ENCODE measurements at regions not wholly inside any gene's neighbourhood (a gene's known extent, or its start where the extent isn't known, plus 50 kb on each side); places are given as distances from the start of the nearest gene placed in this dataset.

DNA sequence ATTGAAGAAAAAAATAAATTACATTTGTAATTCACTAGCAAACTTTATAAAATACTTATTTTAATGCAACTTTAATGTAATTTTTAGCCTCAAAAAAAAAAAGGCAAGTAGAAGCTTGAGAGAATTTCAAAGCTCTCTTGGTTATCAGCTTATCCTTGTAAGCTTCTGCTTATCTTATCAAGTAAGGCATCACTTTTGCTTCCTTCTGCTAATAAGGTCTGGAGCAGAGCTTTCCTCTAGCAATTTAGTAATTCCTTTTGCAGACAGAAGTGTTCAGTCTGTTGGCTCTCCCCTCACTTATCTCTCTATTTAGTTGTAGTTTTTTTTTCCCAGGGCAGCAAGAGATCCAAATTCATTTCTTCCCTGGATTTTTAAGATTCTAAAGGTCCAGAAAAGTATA is 525.0 kb downstream of the ISL1 start:
- Histone ChIP-seq H3K9me3 (ENCODE audit: low read length) (no peaks in the 10 kb centered on the region), H3K9me2 (ENCODE audit: insufficient read depth, low read length) (no peaks in the 10 kb centered on the region), H3K36me3 (ENCODE audit: insufficient read depth, low read length) (no peaks in the 10 kb centered on the region), H3K27ac (ENCODE audit: low read length) (no peak overlapping the region), H3F3A (ENCODE audit: insufficient read depth, low read length, poor library complexity, severe bottlenecking) (no peaks in the 10 kb centered on the region), H2AFZ (ENCODE audit: low read depth, low read length) (no peak overlapping the region), H3K4me2 (ENCODE audit: low read length) (no peak overlapping the region), H3K27me3 (ENCODE audit: insufficient read depth, low read depth, low read length) (no peaks in the 10 kb centered on the region), H3K79me2 (replicated peaks; ENCODE audit: insufficient read depth, low read length) (no peaks in the 10 kb centered on the region), H3K9ac (ENCODE audit: low read length) (no peak overlapping the region), H3K4me3 (ENCODE audit: low read length) (no peak overlapping the region), H4K20me1 (ENCODE audit: insufficient read depth) (no peaks in the 10 kb centered on the region)
- TF ChIP-seq, protein P1, sequence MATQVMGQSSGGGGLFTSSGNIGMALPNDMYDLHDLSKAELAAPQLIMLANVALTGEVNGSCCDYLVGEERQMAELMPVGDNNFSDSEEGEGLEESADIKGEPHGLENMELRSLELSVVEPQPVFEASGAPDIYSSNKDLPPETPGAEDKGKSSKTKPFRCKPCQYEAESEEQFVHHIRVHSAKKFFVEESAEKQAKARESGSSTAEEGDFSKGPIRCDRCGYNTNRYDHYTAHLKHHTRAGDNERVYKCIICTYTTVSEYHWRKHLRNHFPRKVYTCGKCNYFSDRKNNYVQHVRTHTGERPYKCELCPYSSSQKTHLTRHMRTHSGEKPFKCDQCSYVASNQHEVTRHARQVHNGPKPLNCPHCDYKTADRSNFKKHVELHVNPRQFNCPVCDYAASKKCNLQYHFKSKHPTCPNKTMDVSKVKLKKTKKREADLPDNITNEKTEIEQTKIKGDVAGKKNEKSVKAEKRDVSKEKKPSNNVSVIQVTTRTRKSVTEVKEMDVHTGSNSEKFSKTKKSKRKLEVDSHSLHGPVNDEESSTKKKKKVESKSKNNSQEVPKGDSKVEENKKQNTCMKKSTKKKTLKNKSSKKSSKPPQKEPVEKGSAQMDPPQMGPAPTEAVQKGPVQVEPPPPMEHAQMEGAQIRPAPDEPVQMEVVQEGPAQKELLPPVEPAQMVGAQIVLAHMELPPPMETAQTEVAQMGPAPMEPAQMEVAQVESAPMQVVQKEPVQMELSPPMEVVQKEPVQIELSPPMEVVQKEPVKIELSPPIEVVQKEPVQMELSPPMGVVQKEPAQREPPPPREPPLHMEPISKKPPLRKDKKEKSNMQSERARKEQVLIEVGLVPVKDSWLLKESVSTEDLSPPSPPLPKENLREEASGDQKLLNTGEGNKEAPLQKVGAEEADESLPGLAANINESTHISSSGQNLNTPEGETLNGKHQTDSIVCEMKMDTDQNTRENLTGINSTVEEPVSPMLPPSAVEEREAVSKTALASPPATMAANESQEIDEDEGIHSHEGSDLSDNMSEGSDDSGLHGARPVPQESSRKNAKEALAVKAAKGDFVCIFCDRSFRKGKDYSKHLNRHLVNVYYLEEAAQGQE (IDR thresholded peaks at IDR 0.05; ENCODE audit: borderline replicate concordance) = no peak

DNA sequence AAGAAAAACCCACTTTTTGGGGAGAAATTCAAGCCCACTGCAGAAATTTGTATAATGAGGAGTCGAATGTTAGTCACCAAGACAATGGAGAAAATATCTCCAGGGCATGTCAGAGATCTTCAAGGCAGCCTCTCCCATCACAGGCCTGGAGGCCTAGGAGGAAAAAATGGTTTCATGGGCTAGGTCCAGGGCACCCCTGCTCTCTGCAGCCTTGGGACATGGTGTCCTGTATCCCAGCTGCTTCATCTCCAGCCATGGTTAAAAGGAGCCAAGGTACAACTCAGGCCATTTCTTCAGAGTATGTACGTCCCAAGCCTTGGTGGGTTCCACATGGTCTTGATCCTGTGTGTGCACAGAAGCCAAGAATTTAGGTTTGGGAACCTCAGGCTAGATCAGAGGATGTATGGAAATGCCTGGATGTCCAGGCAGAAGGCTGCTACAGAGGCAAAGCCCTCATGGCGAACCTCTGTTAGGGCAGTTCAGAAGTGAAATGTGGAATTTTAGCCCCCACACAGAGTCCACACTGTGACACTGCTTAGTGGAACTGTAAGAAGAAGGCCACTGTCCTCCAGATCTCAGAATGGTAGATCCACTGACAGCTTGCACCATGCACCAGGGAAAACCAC is 561.4 kb downstream of the ISL1 start:
- no peaks in the 10 kb centered on the region for H3K36me3 ChIP-seq (ENCODE audit: insufficient read depth, low read length)
- no peak for TF ChIP-seq RAD21 (conservative IDR thresholded peaks at IDR 0.05)
- TF ChIP-seq SMC3 (conservative IDR thresholded peaks at IDR 0.05; ENCODE audit: poor library complexity) = no peak
- TF ChIP-seq, protein P2, sequence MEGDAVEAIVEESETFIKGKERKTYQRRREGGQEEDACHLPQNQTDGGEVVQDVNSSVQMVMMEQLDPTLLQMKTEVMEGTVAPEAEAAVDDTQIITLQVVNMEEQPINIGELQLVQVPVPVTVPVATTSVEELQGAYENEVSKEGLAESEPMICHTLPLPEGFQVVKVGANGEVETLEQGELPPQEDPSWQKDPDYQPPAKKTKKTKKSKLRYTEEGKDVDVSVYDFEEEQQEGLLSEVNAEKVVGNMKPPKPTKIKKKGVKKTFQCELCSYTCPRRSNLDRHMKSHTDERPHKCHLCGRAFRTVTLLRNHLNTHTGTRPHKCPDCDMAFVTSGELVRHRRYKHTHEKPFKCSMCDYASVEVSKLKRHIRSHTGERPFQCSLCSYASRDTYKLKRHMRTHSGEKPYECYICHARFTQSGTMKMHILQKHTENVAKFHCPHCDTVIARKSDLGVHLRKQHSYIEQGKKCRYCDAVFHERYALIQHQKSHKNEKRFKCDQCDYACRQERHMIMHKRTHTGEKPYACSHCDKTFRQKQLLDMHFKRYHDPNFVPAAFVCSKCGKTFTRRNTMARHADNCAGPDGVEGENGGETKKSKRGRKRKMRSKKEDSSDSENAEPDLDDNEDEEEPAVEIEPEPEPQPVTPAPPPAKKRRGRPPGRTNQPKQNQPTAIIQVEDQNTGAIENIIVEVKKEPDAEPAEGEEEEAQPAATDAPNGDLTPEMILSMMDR (IDR thresholded peaks at IDR 0.05; ENCODE audit: poor library complexity, severe bottlenecking) = no peak
- TF ChIP-seq TAF1 (IDR thresholded peaks at IDR 0.05; ENCODE audit: low read depth) = no peak
- H3K9me2 ChIP-seq (ENCODE audit: insufficient read depth, low read length) = no peaks in the 10 kb centered on the region
- H3K27ac ChIP-seq (ENCODE audit: low read length) = no peak overlapping the region
- no peaks in the 10 kb centered on the region for H3K79me2 ChIP-seq (replicated peaks; ENCODE audit: insufficient read depth, low read length)
- peaks cover 12% of the 10 kb centered on the region for H3K9me3 ChIP-seq (ENCODE audit: low read length)
- H3K27me3 ChIP-seq (ENCODE audit: insufficient read depth, low read depth, low read length) = no peaks in the 10 kb centered on the region
- no peak overlapping the region for H3K4me2 ChIP-seq (ENCODE audit: low read length)
- no peak overlapping the region for H3K4me3 ChIP-seq (ENCODE audit: low read length)
- H2AFZ ChIP-seq (ENCODE audit: low read depth, low read length) = no peak overlapping the region
- H3K9ac ChIP-seq (ENCODE audit: low read length) = no peak overlapping the region
- no peaks in the 10 kb centered on the region for H4K20me1 ChIP-seq (ENCODE audit: insufficient read depth)
- H3F3A ChIP-seq (ENCODE audit: insufficient read depth, low read length, poor library complexity, severe bottlenecking) = no peaks in the 10 kb centered on the region

DNA sequence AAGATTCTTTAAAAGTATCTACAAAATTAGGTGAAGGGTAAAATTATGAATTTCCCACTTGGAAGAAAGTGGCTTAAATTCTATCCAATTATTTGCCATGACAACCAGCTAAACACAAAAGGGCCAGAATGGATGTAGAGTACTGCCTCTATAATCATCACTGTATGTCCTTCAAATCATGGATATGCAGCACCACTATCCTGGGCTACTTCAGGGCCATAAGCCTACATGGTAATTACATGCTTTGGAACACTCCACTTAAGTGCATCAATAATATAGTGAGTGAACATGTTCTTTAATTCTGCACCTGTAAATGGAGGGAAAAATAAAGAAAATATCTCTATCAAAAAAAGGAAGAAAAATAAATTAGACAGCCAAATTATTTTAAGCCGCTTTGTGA is 575.2 kb downstream of the ISL1 start:
- TF ChIP-seq TAF1 (IDR thresholded peaks at IDR 0.05; ENCODE audit: low read depth) = no peak
- no peak for TF ChIP-seq SMC3 (conservative IDR thresholded peaks at IDR 0.05; ENCODE audit: poor library complexity)
- no peak for TF ChIP-seq EZH2 (IDR thresholded peaks at IDR 0.05; ENCODE audit: borderline replicate concordance, insufficient read depth, low read length, poor library complexity, severe bottlenecking)
- TF ChIP-seq POLR2AphosphoS5 (IDR thresholded peaks at IDR 0.05) = peak; percentile 90
- TF ChIP-seq RAD21 (conservative IDR thresholded peaks at IDR 0.05) = no peak
- TF ChIP-seq, protein P2 (IDR thresholded peaks at IDR 0.05; ENCODE audit: poor library complexity, severe bottlenecking) = no peak
- TF ChIP-seq EP300 (conservative IDR thresholded peaks at IDR 0.05; ENCODE audit: poor library complexity, severe bottlenecking) = peak; percentile 57
- TF ChIP-seq MXI1 (conservative IDR thresholded peaks at IDR 0.05; ENCODE audit: poor library complexity, severe bottlenecking) = no peak
- TF ChIP-seq, protein P1 (IDR thresholded peaks at IDR 0.05; ENCODE audit: borderline replicate concordance) = peak; percentile 41
- Histone ChIP-seq H3F3A (ENCODE audit: insufficient read depth, low read length, poor library complexity, severe bottlenecking) (peaks cover 3% of the 10 kb centered on the region), H3K9ac (ENCODE audit: low read length) (no peak overlapping the region), H3K9me3 (ENCODE audit: low read length) (no peaks in the 10 kb centered on the region), H3K4me2 (ENCODE audit: low read length) (no peak overlapping the region), H4K20me1 (ENCODE audit: insufficient read depth) (no peaks in the 10 kb centered on the region), H3K4me3 (ENCODE audit: low read length) (no peak overlapping the region), H3K36me3 (ENCODE audit: insufficient read depth, low read length) (no peaks in the 10 kb centered on the region), H3K27ac (ENCODE audit: low read length) (peak overlapping the region; percentile 22), H3K79me2 (replicated peaks; ENCODE audit: insufficient read depth, low read length) (no peaks in the 10 kb centered on the region), H3K9me2 (ENCODE audit: insufficient read depth, low read length) (no peaks in the 10 kb centered on the region), H3K27me3 (ENCODE audit: insufficient read depth, low read depth, low read length) (no peaks in the 10 kb centered on the region), H2AFZ (ENCODE audit: low read depth, low read length) (no peak overlapping the region)
